Ecto neural progenitor cell (in vitro differentiated cells): ENCODE measurements at regions not wholly inside any gene's neighbourhood (a gene's known extent, or its start where the extent isn't known, plus 50 kb on each side); places are given as distances from the start of the nearest gene placed in this dataset.

ENCODE experiments used
- DNase-seq: peaks from one replicate; pipeline ENCODE4 v3.0.0-alpha.2; 2018; ENCODE audit warnings: low spot score

GRCh38 chr3:21801631-21802030 lies 50.6 kb upstream of the ZNF385D start:
- no peak for DNase-seq

DNA sequence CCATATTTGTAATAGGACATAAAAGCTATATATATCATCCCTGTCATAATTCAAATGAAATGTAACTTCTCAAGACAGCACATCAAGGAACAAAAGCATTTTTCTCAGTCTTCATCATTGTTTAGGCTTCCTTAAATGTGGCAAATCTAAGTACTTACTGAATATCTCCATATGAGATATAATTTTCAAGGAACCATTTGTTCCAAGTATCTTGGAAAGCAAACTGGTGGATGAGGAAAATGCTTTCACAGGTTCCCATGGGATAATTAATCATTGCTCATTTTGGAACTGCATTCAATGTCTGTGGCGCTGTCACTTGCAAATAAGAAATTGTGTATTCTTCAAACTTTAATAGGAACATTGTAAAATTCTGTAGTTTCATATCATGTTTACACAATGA lies 52.6 kb upstream of the ZNF385D start:
- no peak for DNase-seq

DNA sequence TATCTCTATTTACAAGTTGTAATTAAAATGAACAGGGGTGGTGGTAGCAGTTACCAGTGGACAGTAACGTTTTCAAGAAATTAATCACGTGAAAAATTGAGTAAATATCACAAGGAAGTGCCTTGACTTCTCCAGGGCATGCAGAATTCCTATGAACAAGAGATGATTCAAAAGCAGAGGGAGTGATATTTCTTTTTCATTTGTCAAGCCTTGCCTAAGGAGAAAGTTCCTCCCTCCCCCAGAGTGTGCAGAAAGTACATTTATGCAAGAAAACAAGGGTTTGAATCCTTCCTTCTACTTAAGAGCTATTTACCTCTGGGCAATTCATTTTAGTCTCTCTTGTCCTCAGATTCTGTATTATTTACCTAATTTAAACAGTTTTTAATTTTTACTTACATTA lies 53.3 kb upstream of the ZNF385D start:
- no peak for DNase-seq

GRCh38 chr3:21806733-21807132 lies 55.7 kb upstream of the ZNF385D start:
- DNase-seq = no peak

DNA sequence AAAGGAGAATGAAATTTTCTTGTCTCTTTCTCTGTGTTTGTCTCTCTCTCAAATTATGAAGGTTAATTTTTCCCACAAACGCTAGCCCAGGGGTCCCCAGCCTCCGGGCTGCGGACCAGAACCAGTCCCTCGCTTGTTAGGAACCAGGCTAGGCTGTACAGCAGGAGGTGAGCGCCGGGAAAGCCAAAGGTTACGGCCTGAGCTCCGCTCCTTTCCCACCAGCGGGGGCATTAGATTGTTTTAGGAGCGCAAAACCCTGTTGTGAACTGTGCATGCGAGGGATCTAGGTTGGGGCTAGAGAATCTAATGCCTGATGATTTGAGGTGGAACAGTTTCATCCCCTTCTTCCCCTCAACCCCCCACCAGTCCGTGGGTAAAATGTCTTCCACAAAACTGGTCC lies 74.7 kb upstream of the ZNF385D start:
- peak; percentile 47 for DNase-seq

DNA sequence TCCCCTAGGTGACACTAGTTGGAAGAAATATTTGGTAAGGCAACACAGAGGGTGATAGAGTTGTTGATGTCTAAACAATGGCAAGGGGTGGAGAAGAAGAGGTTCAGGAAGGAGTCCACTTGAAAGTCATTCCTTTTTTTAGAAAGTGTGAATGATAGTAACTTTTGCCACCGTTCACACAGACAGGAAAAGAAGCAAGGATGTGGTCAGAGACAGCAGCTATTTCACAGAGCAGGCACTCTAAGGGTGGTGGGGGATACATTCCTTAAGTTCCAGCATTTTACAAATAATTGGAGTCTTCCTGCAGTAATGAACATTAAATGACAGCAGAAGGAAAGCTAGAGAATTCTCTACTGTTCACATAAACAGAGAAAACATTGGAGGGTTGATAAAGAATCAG lies 75.4 kb upstream of the ZNF385D start:
- no peak for DNase-seq

GRCh38 chr3:21830541-21830940 lies 79.5 kb upstream of the ZNF385D start:
- no peak for DNase-seq

GRCh38 chr3:21835264-21835663 lies 84.3 kb upstream of the ZNF385D start:
- DNase-seq = no peak

DNA sequence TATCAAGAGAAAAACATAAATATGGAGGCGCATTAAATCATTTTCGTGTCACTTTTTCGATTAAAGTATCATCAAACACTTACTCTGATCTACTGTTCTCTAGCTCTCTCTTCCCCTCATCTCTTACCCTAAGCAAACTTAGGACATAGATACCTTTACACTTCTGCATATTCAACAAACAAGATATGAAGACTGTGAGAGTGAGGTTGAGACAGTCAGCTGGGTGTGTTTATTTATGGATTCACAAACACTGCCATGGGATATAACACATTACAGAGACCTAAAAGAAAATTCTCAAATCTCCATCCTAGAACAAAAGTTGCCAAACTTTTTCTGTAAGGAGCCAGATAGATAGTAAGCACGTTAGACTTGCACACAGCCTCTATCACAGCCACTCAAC lies 85.2 kb upstream of the ZNF385D start:
- no peak for DNase-seq

DNA sequence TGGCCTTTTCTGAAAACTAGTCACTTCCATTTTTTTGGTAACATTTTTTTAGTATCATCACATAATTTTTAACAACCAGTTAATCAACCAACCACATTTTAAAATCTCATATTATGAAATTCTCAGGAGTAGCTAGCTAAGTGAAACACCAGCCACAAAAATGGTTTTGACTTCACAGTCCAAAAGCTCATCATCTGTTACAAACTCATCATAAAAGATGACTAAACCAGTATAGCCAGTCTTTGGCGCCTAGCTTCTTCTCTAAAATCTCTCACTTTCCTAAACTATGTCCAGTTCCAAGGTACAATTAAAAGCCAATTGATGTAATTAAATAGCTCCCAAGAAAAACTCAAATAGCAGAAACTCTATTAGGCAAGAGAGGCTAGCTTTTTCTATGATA lies 88.2 kb upstream of the ZNF385D start:
- no peak for DNase-seq

GRCh38 chr3:21839592-21839991 lies 88.6 kb upstream of the ZNF385D start:
- DNase-seq = no peak

DNA sequence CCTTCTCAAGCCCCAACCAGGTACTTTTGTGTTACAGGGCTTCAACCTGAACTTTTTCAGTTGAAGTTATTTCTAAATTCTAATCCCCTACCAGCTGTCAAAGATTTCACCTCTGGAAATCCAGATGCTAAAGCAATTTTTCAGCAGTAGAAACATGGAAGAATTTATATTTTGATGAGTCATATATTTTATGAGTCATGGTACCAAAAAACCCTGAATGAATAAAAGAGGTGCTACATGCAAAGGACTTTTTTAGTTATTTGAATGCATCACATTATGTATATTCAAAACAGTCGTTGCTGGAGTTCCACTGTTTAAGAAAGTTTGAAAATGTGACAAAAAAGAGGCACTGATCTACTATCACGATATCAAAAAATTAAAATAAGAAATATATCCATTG lies 96.0 kb upstream of the ZNF385D start:
- no peak for DNase-seq

GRCh38 chr3:21859124-21860081 lies 108.4 kb upstream of the ZNF385D start:
- no peak for DNase-seq

GRCh38 chr3:21860082-21860475 lies 109.1 kb upstream of the ZNF385D start:
- DNase-seq = no peak

DNA sequence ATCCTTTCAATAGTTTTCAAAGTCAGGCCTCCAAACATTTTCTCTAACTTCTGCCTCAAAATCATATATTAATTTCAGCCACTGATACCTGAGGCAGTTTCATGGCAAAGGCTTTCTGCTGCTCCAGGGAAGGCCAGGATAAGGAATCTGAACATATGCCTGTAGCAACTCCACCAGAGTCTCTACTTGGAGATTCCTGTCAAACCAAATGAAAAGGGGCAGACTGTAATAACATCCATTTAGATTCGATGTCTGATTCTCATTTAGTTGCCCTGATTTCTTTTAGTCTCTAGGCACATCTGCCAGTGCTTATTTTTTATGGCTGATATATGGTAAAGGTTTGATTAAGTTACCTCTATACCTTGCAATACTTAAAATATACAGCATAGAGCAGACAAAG lies 109.6 kb upstream of the ZNF385D start:
- DNase-seq = no peak

- no peak for DNase-seq
Measured at GRCh38 chr3:21876782-21877181, 125.8 kb upstream of the ZNF385D start.

DNA sequence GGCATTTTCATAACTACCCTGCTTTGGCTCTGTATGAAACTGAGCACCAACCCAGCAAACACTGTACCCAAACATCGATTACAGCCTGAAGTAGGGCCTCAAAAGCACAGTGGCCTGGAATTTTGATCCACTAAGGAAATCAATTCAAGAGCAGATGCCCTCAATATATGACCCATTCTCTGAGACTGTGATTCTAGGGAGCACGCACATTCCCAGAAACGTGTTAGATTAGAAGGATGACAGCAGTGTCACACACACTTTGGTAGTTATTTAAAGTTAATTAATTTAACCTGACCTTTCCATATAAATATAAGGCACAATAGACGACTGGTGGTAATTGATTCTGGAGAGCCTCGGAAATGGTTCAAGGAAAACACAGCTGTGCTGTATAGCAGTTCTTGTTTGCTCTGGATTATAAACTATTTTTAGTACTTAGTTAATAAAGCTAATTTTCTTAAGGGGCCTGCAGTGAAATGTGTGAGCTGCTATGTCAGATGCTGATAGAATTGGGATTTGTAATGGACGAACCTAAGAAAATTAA lies 126.3 kb upstream of the ZNF385D start:
- DNase-seq = no peak

DNA sequence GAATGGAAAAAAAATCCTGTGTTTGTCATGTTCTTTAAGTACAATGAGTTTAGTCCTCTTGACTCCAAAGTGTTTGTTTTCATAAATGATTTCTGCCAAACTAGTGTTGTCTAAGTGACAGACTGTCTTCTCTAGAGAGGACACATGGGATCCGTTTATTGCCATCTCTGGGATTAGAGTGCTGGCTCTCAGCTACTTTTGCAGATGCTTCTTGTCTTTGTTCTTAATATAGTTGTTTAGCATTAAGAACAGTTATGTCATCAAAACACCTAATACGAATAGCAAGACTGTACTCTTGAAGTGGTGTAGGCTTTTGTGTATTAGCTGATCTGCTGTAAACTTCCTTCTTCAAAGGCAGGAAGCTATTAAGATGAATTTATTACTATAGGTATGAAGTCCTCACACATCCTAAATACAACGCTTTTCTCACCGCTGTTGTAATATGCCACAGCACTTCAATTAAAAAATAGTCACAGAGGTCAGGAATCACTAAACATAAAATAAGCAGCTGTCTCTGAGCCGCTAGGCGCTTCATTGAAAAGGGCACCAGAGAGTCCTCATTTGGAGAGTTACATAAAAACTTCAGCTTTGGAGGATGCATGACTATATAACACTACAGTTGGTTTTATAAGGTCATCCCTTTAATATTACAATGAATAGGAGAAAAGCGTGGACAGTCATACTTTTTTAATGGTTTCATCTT lies 128.3 kb upstream of the ZNF385D start:
- no peak for DNase-seq

GRCh38 chr3:21888656-21889055 lies 137.6 kb upstream of the ZNF385D start:
- DNase-seq = no peak

DNA sequence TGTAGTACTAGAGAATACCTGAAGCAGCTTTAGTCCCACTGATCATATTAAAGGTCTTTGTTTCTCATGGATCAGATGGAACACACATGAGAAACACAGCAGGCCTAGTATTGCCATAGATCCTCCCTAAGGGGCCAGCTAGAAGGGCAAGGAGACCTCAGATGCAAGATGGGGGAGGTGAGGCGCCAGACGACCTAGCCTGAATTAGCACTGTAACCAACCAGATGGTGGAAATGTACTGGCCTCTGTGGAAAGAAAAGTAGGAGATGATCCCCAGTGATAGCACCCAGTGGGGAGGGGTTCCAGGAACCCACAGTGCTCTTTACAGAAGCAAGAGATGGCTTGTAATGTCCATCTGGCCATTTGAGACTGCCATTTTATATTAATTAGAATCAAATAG lies 138.2 kb upstream of the ZNF385D start:
- DNase-seq = no peak

- DNase-seq = no peak
Measured at GRCh38 chr3:21892104-21892503, 141.1 kb upstream of the ZNF385D start.

DNA sequence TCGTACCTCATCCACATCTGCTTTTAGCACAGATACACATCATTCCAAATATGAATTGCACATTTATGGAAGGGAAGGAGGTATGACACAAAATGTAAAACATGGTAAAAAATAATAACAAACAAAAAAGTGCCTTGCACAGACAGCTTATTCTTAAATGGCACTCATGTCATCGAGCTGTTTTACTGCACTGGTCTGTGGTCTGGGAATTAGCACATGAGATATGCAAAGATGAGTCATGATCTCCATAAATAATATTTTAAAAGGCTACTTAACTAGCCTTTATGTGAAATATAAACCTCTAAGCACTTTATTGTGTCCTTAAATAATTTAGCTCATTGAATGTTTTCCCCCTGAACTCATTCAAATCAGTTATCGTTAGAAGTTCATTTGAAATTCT lies 142.2 kb upstream of the ZNF385D start:
- no peak for DNase-seq
